Transverse colon (tissue), 4 donors: ENCODE measurements at regions not wholly inside any gene's neighbourhood (a gene's known extent, or its start where the extent isn't known, plus 50 kb on each side); places are given as distances from the start of the nearest gene placed in this dataset.

Experiments
- CTCF ChIP-seq, 5 experiments: fragments of 200-600 bp in 3 of 5; fragments of 450-650 bp in 2 of 5; sonication (generic) in 3 of 5; IDR thresholded peaks; 1 replicate in 2 of 5; 2 replicates in 3 of 5; pipeline ENCODE4 v1.5.1; 2016 to 2017; ENCODE audit warnings: antibody characterized with exemption in 5 of 5, inconsistent platforms in 3 of 5, mild to moderate bottlenecking in 2 of 5, moderate library complexity in 1 of 5
- POLR2A ChIP-seq: fragments of 450-650 bp; IDR thresholded peaks from one replicate; pipeline ENCODE4 v1.6.1; 2016; ENCODE audit warnings: antibody characterized with exemption, mild to moderate bottlenecking, moderate library complexity
- POLR2AphosphoS5 ChIP-seq, 3 donors: sonication (generic); formaldehyde crosslinking; IDR thresholded peaks; one replicate each; pipeline ENCODE4 v1.6.1; 2016; ENCODE audit warnings: antibody characterized with exemption in 3 of 3

DNA sequence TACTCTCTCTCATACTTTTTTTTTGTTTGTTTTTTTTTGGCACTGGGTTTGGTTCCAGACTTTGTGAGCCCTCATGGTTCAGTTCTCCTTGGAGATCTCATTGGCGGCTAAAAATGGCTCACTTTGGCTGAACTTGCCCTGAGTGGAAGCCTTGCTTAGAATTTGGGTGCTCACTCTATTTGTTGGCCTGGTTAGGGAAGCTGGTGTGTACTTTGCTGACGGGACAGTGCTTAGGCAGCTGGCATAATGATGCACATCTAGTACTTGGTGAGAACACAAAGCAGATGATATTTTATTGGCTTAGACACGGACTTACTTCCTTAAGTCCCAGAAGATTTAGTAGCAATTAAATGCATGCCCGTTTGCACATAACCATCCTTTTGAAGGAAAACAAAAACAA, 66.5 kb upstream of the GRAMD1B start:
- no peak for TF ChIP-seq CTCF (IDR thresholded peaks at IDR 0.05)
- no peak for TF ChIP-seq POLR2AphosphoS5 (IDR thresholded peaks at IDR 0.05)
- no peak for TF ChIP-seq POLR2A
